Osteoblast (primary cell): ENCODE measurements at regions not wholly inside any gene's neighbourhood (a gene's known extent, or its start where the extent isn't known, plus 50 kb on each side); places are given as distances from the start of the nearest gene placed in this dataset.
"Not testable (repeated sequence)": the region's sequence is repeated elsewhere in the genome, so short reads cannot be mapped to it uniquely, and the experiment has no call there.

Experiments
- DNase-seq: peaks from one replicate; pipeline ENCODE4 v3.0.0; 2011; ENCODE audit warnings: low spot score, mixed read lengths; ENCODE audit not compliant: insufficient read length; ENCODE audit errors: missing footprints
- H2AFZ ChIP-seq: 2 replicates; pipeline ENCODE4 v1.6.0; 2011; ENCODE audit warnings: mild to moderate bottlenecking, low read length
- H3K27ac ChIP-seq: 2 replicates; pipeline ENCODE4 v1.5.1; 2011; ENCODE audit warnings: mild to moderate bottlenecking, low read depth, low read length, moderate library complexity
- H3K27me3 ChIP-seq: 2 replicates; pipeline ENCODE4 v1.6.0; 2012; ENCODE audit warnings: mild to moderate bottlenecking, control low read depth, inconsistent platforms, low read length, moderate library complexity; ENCODE audit not compliant: insufficient read depth
- H3K36me3 ChIP-seq: 2 replicates; pipeline ENCODE4 v1.5.1; 2011; ENCODE audit warnings: mild to moderate bottlenecking, low read length, control low read depth, moderate library complexity; ENCODE audit not compliant: insufficient read depth
- H3K4me1 ChIP-seq: 2 replicates; pipeline ENCODE4 v1.5.1; 2011; ENCODE audit warnings: mild to moderate bottlenecking, low read length, control low read depth, moderate library complexity; ENCODE audit not compliant: insufficient read depth
- H3K4me2 ChIP-seq: 2 replicates; pipeline ENCODE4 v1.6.0; 2011; ENCODE audit warnings: mild to moderate bottlenecking, low read length; ENCODE audit not compliant: insufficient read depth
- H3K4me3 ChIP-seq: fragments of 200-600 bp; sonication (generic); 3 replicates; pipeline ENCODE4 v1.5.1; 2012; ENCODE audit warnings: mild to moderate bottlenecking, low read length, inconsistent platforms; ENCODE audit not compliant: insufficient read depth
- H3K79me2 ChIP-seq: 2 replicates; pipeline ENCODE4 v1.6.0; 2012; ENCODE audit warnings: mild to moderate bottlenecking, low read length, control low read depth, inconsistent platforms; ENCODE audit not compliant: insufficient read depth
- H3K9me3 ChIP-seq: 2 replicates; pipeline ENCODE4 v1.5.1; 2011; ENCODE audit warnings: low read depth, low read length, control low read depth
- H4K20me1 ChIP-seq: 2 replicates; pipeline ENCODE4 v1.6.0; 2012; ENCODE audit warnings: mild to moderate bottlenecking, low read length, control low read depth; ENCODE audit not compliant: insufficient read depth
- CTCF ChIP-seq: IDR thresholded peaks from 2 replicates; pipeline ENCODE4 v1.5.1; 2011; ENCODE audit warnings: mild to moderate bottlenecking, low read depth, low read length, moderate library complexity; ENCODE audit errors: extremely low read depth

- no peaks in the 10 kb centered on the region for H3K79me2 ChIP-seq
- DNase-seq, result no peak
- H2AFZ ChIP-seq, result no peak overlapping the region
- H3K9me3 ChIP-seq, result no peaks in the 10 kb centered on the region
- H3K4me3 ChIP-seq, result no peak overlapping the region
- no peaks in the 10 kb centered on the region for H3K4me1 ChIP-seq
- H4K20me1 ChIP-seq, result no peaks in the 10 kb centered on the region
- H3K27ac ChIP-seq, result no peak overlapping the region
- H3K4me2 ChIP-seq, result no peak overlapping the region
- no peaks in the 10 kb centered on the region for H3K27me3 ChIP-seq
- no peaks in the 10 kb centered on the region for H3K36me3 ChIP-seq
- TF ChIP-seq CTCF, result no peak
Observed at GRCh38 chr22:23467721-23468294, 112.3 kb downstream of the IGLL1 start.

GRCh38 chr22:23466351-23466750 is 113.7 kb downstream of the IGLL1 start:
- H4K20me1 ChIP-seq, result no peaks in the 10 kb centered on the region
- H3K9me3 ChIP-seq, result no peaks in the 10 kb centered on the region
- no peaks in the 10 kb centered on the region for H3K79me2 ChIP-seq
- H3K27me3 ChIP-seq, result no peaks in the 10 kb centered on the region
- H3K4me3 ChIP-seq, result no peak overlapping the region
- no peak for DNase-seq
- H2AFZ ChIP-seq, result no peak overlapping the region
- H3K27ac ChIP-seq, result no peak overlapping the region
- no peaks in the 10 kb centered on the region for H3K36me3 ChIP-seq
- no peak for TF ChIP-seq CTCF
- H3K4me1 ChIP-seq, result no peaks in the 10 kb centered on the region
- H3K4me2 ChIP-seq, result no peak overlapping the region

GRCh38 chr22:23464796-23465195 is 115.3 kb downstream of the IGLL1 start:
- not testable (repeated sequence) for H3K27me3 ChIP-seq, H3K4me2 ChIP-seq, H2AFZ ChIP-seq, H3K4me3 ChIP-seq, H3K4me1 ChIP-seq, H3K79me2 ChIP-seq, H3K27ac ChIP-seq, H3K36me3 ChIP-seq, H3K9me3 ChIP-seq, H4K20me1 ChIP-seq, DNase-seq

GRCh38 chr22:23460517-23461031 is 119.5 kb downstream of the IGLL1 start:
- H3K4me3 ChIP-seq, H3K4me1 ChIP-seq, H2AFZ ChIP-seq, H3K27ac ChIP-seq, H3K79me2 ChIP-seq, H3K4me2 ChIP-seq, H3K27me3 ChIP-seq, DNase-seq, H3K36me3 ChIP-seq, H4K20me1 ChIP-seq, H3K9me3 ChIP-seq: not testable (repeated sequence)

GRCh38 chr22:23459645-23460516 is 120.2 kb downstream of the IGLL1 start:
- not testable (repeated sequence) for H3K9me3 ChIP-seq, H4K20me1 ChIP-seq, H3K4me2 ChIP-seq, H3K27me3 ChIP-seq, H3K4me3 ChIP-seq, H3K4me1 ChIP-seq, DNase-seq, H3K36me3 ChIP-seq, H3K79me2 ChIP-seq, H3K27ac ChIP-seq, H2AFZ ChIP-seq
